NB4 (cell line): ENCODE measurements at regions not wholly inside any gene's neighbourhood (a gene's known extent, or its start where the extent isn't known, plus 50 kb on each side); places are given as distances from the start of the nearest gene placed in this dataset.
"Not testable (repeated sequence)": the region's sequence is repeated elsewhere in the genome, so short reads cannot be mapped to it uniquely, and the experiment has no call there.

ENCODE experiments used
- DNase-seq: peaks from one replicate; pipeline ENCODE4 v3.0.0; 2010; ENCODE audit warnings: low read depth
- H3K4me3 ChIP-seq: one replicate; pipeline ENCODE4 v1.5.1; 2011; ENCODE audit warnings: mild to moderate bottlenecking, low read depth, low read length, moderate library complexity
- MAX ChIP-seq: IDR thresholded peaks from 2 replicates; pipeline ENCODE4 v1.6.1; 2011; ENCODE audit warnings: low read depth, low read length
- MYC ChIP-seq: IDR thresholded peaks from 2 replicates; pipeline ENCODE4 v1.6.1; 2011; ENCODE audit warnings: low read depth, low read length
- POLR2A ChIP-seq: IDR thresholded peaks from 2 replicates; pipeline ENCODE4 v1.6.1; 2011; ENCODE audit warnings: mild to moderate bottlenecking; ENCODE audit not compliant: insufficient read length; ENCODE audit errors: extremely low read depth
- TF ChIP-seq, protein P1 (sequence below): IDR thresholded peaks from one replicate; pipeline ENCODE4 v1.5.1; 2012; ENCODE audit warnings: low read depth, low read length

GRCh38 chr6:97775012-97775411, 492.0 kb upstream of the MMS22L start:
- TF ChIP-seq, protein P1, sequence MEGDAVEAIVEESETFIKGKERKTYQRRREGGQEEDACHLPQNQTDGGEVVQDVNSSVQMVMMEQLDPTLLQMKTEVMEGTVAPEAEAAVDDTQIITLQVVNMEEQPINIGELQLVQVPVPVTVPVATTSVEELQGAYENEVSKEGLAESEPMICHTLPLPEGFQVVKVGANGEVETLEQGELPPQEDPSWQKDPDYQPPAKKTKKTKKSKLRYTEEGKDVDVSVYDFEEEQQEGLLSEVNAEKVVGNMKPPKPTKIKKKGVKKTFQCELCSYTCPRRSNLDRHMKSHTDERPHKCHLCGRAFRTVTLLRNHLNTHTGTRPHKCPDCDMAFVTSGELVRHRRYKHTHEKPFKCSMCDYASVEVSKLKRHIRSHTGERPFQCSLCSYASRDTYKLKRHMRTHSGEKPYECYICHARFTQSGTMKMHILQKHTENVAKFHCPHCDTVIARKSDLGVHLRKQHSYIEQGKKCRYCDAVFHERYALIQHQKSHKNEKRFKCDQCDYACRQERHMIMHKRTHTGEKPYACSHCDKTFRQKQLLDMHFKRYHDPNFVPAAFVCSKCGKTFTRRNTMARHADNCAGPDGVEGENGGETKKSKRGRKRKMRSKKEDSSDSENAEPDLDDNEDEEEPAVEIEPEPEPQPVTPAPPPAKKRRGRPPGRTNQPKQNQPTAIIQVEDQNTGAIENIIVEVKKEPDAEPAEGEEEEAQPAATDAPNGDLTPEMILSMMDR, result no peak
- no peak for TF ChIP-seq MAX
- TF ChIP-seq MYC, result no peak
- TF ChIP-seq POLR2A, result no peak
- no peak overlapping the region for H3K4me3 ChIP-seq
- DNase-seq, result no peak

GRCh38 chr6:97778290-97779038, 495.4 kb upstream of the MMS22L start:
- DNase-seq, result no peak
- H3K4me3 ChIP-seq, result no peak overlapping the region
- TF ChIP-seq, protein P1, result no peak
- no peak for TF ChIP-seq MYC
- TF ChIP-seq POLR2A, result no peak
- TF ChIP-seq MAX, result no peak

DNA sequence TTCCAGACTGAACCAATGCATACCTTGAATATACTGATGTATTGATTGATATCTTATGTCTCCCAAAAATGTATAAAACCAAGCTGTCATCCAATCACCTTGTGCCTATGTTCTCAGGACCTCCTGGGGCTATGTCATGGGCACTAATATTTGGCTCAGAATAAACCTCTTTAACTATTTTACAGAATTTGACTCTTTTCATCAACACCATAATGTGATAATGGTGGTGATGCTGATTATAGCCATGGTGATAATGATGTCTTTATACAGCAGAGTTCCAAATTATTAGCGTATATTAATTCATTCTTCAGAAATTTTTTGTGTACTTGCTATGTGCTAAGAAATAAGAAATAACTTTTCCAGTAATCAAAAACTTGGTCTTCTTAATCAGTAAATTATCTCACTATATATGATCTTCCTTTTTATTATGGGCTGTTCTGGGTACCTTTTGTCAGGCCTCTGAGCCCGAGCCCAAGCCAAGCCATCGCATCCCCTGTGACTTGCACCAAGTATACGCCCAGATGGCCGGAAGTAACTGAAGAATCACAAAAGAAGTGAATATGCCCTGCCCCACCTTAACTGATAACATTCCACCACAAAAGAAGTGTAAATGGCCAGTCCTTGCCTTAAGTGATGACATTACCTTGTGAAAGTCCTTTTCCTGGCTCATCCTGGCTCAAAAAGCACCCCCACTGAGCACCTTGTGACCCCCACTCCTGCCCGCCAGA, 496.2 kb upstream of the MMS22L start:
- not testable (repeated sequence) for H3K4me3 ChIP-seq

DNA sequence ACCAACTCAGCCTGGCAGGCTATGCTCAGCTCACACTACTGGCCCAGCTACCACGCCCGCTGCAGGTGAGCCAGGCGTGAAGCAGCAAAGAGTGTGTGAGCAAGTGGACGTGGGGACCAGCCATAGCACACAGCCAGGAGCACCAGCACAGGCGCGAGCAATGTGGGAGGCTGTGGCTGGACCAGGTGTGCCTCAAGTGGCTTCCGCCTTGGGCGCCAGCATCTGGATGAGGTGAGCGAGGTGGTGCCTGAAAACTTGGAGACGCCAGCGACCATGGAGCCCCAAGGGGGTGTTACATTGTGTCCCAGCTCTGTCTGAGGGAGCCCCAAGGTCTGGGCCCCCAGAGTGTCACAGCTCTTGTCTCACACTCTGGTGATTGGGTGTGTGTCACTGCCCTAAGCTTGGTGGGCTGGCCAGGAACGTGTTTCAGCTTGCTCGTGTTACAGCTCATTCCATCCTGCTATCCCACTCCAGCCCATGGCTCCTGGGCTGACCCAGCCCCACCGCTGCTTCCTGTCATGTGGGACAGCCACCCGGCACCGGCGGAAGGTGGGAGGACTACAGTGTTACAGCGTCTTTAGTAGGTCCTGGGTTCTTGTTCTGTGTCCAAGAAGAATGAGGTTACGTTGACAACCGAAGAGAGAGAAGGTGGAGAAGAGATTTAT, 508.0 kb upstream of the MMS22L start:
- DNase-seq, result no peak
- H3K4me3 ChIP-seq, result no peak overlapping the region
- TF ChIP-seq MYC (no peak), MAX (no peak), POLR2A (no peak)
- TF ChIP-seq, protein P1, result no peak

More for the DNA sequence above, 496.2 kb upstream of the MMS22L start:
- not testable (repeated sequence) for DNase-seq

DNA sequence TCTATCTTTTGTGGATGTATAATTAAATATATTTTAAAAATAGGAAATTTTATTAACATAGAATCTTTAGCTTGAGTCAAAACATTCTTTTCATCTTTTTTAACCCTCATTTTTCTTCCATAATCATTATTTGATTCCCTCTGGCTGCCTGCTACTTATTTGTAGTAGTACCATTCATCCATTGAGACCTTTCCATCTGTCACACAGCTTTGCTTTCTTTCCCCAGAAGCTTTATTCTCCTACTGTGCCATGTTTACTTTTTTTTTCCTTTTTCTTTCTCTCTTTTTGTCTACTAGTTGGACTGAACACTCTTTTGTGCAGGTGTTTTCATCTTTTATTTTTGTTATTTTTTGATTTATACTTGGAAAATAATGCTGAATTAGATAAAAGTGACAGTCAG, 522.6 kb upstream of the MMS22L start:
- DNase-seq, result no peak

DNA sequence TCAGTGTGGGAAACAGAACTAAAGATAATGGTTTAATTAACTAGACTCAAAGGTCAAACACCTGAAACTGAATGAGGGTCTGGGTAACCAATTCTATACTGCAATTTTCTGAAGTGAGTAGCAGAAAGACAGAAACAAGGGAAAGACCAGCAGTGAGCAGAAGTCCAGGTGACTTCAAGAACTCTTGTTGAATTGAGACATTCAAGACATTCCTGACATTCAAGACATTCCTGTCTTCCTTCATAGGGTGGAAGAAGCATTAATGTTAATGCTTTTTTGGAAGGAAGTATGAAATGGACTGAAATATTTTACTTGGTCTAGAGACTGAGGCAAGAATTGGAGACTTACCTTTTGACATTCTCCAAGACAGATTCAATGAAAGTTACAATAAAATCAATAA, 529.9 kb upstream of the MMS22L start:
- TF ChIP-seq POLR2A (no peak), MYC (no peak), MAX (no peak)
- TF ChIP-seq, protein P1, result no peak
- no peak overlapping the region for H3K4me3 ChIP-seq
- no peak for DNase-seq

More for the DNA sequence above, 522.6 kb upstream of the MMS22L start:
- no peak overlapping the region for H3K4me3 ChIP-seq
- TF ChIP-seq, protein P1, result no peak
- TF ChIP-seq POLR2A, result no peak
